ENCODE measurements at regions not wholly inside any gene's neighbourhood (a gene's known extent, or its start where the extent isn't known, plus 50 kb on each side); places are given as distances from the start of the nearest gene placed in this dataset.

- Histone ChIP-seq H4K20me1 (ENCODE audit: control insufficient read depth, insufficient read depth) (no peaks in the 10 kb centered on the region), H3K27me3 (replicated peaks in 1 of 2; ENCODE audit: control insufficient read depth in 2 of 2, insufficient read depth in 2 of 2, low read length in 1 of 2) (no peaks in the 10 kb centered on the region), H2AFZ (ENCODE audit: control insufficient read depth, low read depth, low read length) (no peak overlapping the region), H3K36me3 (ENCODE audit: control insufficient read depth in 2 of 2, insufficient read depth in 2 of 2, low read length in 1 of 2) (no peaks in the 10 kb centered on the region), H3K27ac (ENCODE audit: control insufficient read depth, insufficient read depth) (no peak overlapping the region), H3K4me1 (ENCODE audit: control insufficient read depth, insufficient read depth, low read length) (no peaks in the 10 kb centered on the region), H3K79me2 (ENCODE audit: control insufficient read depth, insufficient read depth, low read length) (no peaks in the 10 kb centered on the region), H3K4me2 (ENCODE audit: control insufficient read depth, insufficient read depth) (no peak overlapping the region), H3K9me3 (replicated peaks; ENCODE audit: control insufficient read depth, insufficient read depth, low read length) (no peaks in the 10 kb centered on the region), H3K9ac (ENCODE audit: control insufficient read depth, insufficient read depth, low read length) (no peak overlapping the region), H3K4me3 (no peak overlapping the region)
- POLR2A ChIA-PET = no interaction called here
- intact Hi-C loops (cut with micrococcal nuclease; ENCODE audit: unreplicated experiment) (no loop called here), in situ Hi-C loops (cut with MboI) (no loop called here)
- RAD21 ChIA-PET (ENCODE audit: unreplicated experiment) = no interaction called here
- no peak for FAIRE-seq
- CTCF ChIA-PET = interaction anchor here (0.9 kb wide), 1 partner anchor 277 kb away, joined by 4 read pairs; no protein-coding TSS in a partner anchor
- no TSS peak for BruUV-seq (replicated peaks)
- ATAC-seq = peak; percentile 72
- 0% methylated on average over 1 of the region's 1 CpG for WGBS (ENCODE audit: insufficient coverage, insufficient replicate concordance, low lambda C conversion rate, missing lambda C conversion rate)
- SMC1A ChIA-PET (ENCODE audit: uncharacterized antibody, unreplicated experiment) = no interaction called here
- DNase-seq (ENCODE audit: low read depth, low spot score) = no peak
- TF ChIP-seq, protein P1, sequence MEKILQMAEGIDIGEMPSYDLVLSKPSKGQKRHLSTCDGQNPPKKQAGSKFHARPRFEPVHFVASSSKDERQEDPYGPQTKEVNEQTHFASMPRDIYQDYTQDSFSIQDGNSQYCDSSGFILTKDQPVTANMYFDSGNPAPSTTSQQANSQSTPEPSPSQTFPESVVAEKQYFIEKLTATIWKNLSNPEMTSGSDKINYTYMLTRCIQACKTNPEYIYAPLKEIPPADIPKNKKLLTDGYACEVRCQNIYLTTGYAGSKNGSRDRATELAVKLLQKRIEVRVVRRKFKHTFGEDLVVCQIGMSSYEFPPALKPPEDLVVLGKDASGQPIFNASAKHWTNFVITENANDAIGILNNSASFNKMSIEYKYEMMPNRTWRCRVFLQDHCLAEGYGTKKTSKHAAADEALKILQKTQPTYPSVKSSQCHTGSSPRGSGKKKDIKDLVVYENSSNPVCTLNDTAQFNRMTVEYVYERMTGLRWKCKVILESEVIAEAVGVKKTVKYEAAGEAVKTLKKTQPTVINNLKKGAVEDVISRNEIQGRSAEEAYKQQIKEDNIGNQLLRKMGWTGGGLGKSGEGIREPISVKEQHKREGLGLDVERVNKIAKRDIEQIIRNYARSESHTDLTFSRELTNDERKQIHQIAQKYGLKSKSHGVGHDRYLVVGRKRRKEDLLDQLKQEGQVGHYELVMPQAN (conservative IDR thresholded peaks at IDR 0.05) = no peak
- no peak for TF ChIP-seq ZNF207 (IDR thresholded peaks at IDR 0.05; ENCODE audit: borderline replicate concordance)
- no peak for TF ChIP-seq STAT3 (IDR thresholded peaks at IDR 0.05; ENCODE audit: low read depth, low read length)
- TF ChIP-seq, protein P2, sequence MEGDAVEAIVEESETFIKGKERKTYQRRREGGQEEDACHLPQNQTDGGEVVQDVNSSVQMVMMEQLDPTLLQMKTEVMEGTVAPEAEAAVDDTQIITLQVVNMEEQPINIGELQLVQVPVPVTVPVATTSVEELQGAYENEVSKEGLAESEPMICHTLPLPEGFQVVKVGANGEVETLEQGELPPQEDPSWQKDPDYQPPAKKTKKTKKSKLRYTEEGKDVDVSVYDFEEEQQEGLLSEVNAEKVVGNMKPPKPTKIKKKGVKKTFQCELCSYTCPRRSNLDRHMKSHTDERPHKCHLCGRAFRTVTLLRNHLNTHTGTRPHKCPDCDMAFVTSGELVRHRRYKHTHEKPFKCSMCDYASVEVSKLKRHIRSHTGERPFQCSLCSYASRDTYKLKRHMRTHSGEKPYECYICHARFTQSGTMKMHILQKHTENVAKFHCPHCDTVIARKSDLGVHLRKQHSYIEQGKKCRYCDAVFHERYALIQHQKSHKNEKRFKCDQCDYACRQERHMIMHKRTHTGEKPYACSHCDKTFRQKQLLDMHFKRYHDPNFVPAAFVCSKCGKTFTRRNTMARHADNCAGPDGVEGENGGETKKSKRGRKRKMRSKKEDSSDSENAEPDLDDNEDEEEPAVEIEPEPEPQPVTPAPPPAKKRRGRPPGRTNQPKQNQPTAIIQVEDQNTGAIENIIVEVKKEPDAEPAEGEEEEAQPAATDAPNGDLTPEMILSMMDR (IDR thresholded peaks at IDR 0.05 in 2 of 3, conservative IDR thresholded peaks at IDR 0.05 in 1 of 3; ENCODE audit: control insufficient read depth in 2 of 3, extremely low read depth in 1 of 3, insufficient read depth in 1 of 3, low read depth in 3 of 3, low read length in 3 of 3) = peak in 2 of 3 experiments; percentile 15 to 22; a peak in 2 of 6 replicates
- TF ChIP-seq FOXK2 (IDR thresholded peaks at IDR 0.05) = no peak
Observed at GRCh38 chr5:60010328-60010727, 116.8 kb upstream of the PDE4D start.
